ENCODE measurements at regions not wholly inside any gene's neighbourhood (a gene's known extent, or its start where the extent isn't known, plus 50 kb on each side); places are given as distances from the start of the nearest gene placed in this dataset.

- TF ChIP-seq, protein P1, sequence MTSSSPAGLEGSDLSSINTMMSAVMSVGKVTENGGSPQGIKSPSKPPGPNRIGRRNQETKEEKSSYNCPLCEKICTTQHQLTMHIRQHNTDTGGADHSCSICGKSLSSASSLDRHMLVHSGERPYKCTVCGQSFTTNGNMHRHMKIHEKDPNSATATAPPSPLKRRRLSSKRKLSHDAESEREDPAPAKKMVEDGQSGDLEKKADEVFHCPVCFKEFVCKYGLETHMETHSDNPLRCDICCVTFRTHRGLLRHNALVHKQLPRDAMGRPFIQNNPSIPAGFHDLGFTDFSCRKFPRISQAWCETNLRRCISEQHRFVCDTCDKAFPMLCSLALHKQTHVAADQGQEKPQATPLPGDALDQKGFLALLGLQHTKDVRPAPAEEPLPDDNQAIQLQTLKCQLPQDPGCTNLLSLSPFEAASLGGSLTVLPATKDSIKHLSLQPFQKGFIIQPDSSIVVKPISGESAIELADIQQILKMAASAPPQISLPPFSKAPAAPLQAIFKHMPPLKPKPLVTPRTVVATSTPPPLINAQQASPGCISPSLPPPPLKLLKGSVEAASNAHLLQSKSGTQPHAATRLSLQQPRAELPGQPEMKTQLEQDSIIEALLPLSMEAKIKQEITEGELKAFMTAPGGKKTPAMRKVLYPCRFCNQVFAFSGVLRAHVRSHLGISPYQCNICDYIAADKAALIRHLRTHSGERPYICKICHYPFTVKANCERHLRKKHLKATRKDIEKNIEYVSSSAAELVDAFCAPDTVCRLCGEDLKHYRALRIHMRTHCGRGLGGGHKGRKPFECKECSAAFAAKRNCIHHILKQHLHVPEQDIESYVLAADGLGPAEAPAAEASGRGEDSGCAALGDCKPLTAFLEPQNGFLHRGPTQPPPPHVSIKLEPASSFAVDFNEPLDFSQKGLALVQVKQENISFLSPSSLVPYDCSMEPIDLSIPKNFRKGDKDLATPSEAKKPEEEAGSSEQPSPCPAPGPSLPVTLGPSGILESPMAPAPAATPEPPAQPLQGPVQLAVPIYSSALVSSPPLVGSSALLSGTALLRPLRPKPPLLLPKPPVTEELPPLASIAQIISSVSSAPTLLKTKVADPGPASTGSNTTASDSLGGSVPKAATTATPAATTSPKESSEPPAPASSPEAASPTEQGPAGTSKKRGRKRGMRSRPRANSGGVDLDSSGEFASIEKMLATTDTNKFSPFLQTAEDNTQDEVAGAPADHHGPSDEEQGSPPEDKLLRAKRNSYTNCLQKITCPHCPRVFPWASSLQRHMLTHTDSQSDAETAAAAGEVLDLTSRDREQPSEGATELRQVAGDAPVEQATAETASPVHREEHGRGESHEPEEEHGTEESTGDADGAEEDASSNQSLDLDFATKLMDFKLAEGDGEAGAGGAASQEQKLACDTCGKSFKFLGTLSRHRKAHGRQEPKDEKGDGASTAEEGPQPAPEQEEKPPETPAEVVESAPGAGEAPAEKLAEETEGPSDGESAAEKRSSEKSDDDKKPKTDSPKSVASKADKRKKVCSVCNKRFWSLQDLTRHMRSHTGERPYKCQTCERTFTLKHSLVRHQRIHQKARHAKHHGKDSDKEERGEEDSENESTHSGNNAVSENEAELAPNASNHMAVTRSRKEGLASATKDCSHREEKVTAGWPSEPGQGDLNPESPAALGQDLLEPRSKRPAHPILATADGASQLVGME (CRISPR knock-in tag; IDR thresholded peaks at IDR 0.05), result no peak
- no peak for TF ChIP-seq THRB (CRISPR knock-in tag; conservative IDR thresholded peaks at IDR 0.05)
- TF ChIP-seq NELFE (IDR thresholded peaks at IDR 0.05; ENCODE audit: insufficient read depth, insufficient read length), result no peak
Measured at GRCh38 chr2:8357738-8358518, 323.9 kb upstream of the ID2 start (continued).

All from K562 (cell line).